H1 (cell line): ENCODE measurements at regions not wholly inside any gene's neighbourhood (a gene's known extent, or its start where the extent isn't known, plus 50 kb on each side); places are given as distances from the start of the nearest gene placed in this dataset.

ENCODE experiments used
- CTCF ChIA-PET: fragments of 300-600 bp; sonication (Branson Sonifier 250); formaldehyde crosslinking; loops from one replicate; lab custom pipeline; 2021; ENCODE audit not compliant: partially characterized antibody; lab: Charles Lee
- POLR2A ChIA-PET: fragments of 300-600 bp; sonication (Branson Sonifier 250); formaldehyde crosslinking; loops from one replicate; lab custom pipeline; 2021; ENCODE audit warnings: inconsistent platforms; ENCODE audit not compliant: partially characterized antibody; lab: Charles Lee
- DNase-seq, 2 experiments: peaks; one replicate each; pipeline versions ENCODE4 v3.0.0 to v3.0.0-alpha.2; 2010 to 2022; ENCODE audit warnings: low spot score in 2 of 2, low read depth in 1 of 2, mixed read lengths in 1 of 2
- FAIRE-seq: peaks from 2 replicates; lab custom pipeline; 2011; peaks lifted over from hg19 to GRCh38; lab: Jason Lieb, UNC
- H2AFZ ChIP-seq: 2 replicates; pipeline ENCODE4 v1.8.1; 2012; ENCODE audit warnings: low read length, inconsistent platforms
- H2AK5ac ChIP-seq: 2 replicates; pipeline ENCODE4 v1.6.1; 2013; ENCODE audit warnings: low read depth, low read length
- H2BK120ac ChIP-seq: replicated peaks from 2 replicates; pipeline ENCODE3; 2013; ENCODE audit warnings: low read depth, low read length, inconsistent platforms
- H2BK12ac ChIP-seq: 2 replicates; pipeline ENCODE4 v1.6.1; 2013; ENCODE audit warnings: low read depth, low read length
- H2BK15ac ChIP-seq: 2 replicates; pipeline ENCODE4 v1.6.1; 2013; ENCODE audit warnings: low read length
- H2BK20ac ChIP-seq: 2 replicates; pipeline ENCODE4 v1.6.1; 2013; ENCODE audit warnings: low read length
- H2BK5ac ChIP-seq: 2 replicates; pipeline ENCODE4 v1.6.1; 2013; ENCODE audit warnings: low read depth, low read length
- H3K14ac ChIP-seq: 2 replicates; pipeline ENCODE4 v1.6.1; 2013; ENCODE audit warnings: inconsistent platforms; ENCODE audit not compliant: insufficient read length
- H3K18ac ChIP-seq: 2 replicates; pipeline ENCODE4 v1.6.1; 2013; ENCODE audit warnings: low read length; ENCODE audit errors: extremely low read depth
- H3K23ac ChIP-seq: 2 replicates; pipeline ENCODE4 v1.6.1; 2013; ENCODE audit warnings: inconsistent platforms; ENCODE audit not compliant: insufficient read length
- H3K23me2 ChIP-seq: 2 replicates; pipeline ENCODE4 v1.6.1; 2013; ENCODE audit warnings: low read depth, low read length
- H3K27ac ChIP-seq: 2 replicates; pipeline ENCODE4 v1.6.1; 2011; ENCODE audit warnings: low read depth, low read length, inconsistent platforms
- H3K27me3 ChIP-seq, 4 experiments: replicated peaks in 1 of 4; 1 replicate in 1 of 4; 2 replicates in 3 of 4; pipeline versions ENCODE4 v1.6.1 to v1.8.1; 2011 to 2013; ENCODE audit warnings: low read length in 3 of 4, mild to moderate bottlenecking in 3 of 4, inconsistent platforms in 2 of 4, mixed read lengths in 2 of 4, moderate library complexity in 1 of 4; ENCODE audit not compliant: control insufficient read depth in 3 of 4, insufficient read depth in 3 of 4; ENCODE audit errors: extremely low read depth in 1 of 4
- H3K36me3 ChIP-seq, 4 experiments: 2 replicates each; pipeline versions ENCODE4 v1.6.1 to v1.8.1; 2011 to 2013; ENCODE audit warnings: mild to moderate bottlenecking in 4 of 4, low read length in 3 of 4, moderate library complexity in 2 of 4, control low read depth in 1 of 4, inconsistent platforms in 1 of 4; ENCODE audit not compliant: insufficient read depth in 4 of 4, control insufficient read depth in 2 of 4
- H3K4ac ChIP-seq: replicated peaks from 2 replicates; pipeline ENCODE3; 2013; ENCODE audit warnings: low read length, low read depth, mixed read lengths, inconsistent platforms; ENCODE audit not compliant: insufficient read length
- H3K4me1 ChIP-seq, 4 experiments: replicated peaks in 1 of 4; 1 replicate in 1 of 4; 2 replicates in 3 of 4; pipeline versions ENCODE4 v1.6.1 to v1.8.1; 2011 to 2013; ENCODE audit warnings: low read length in 3 of 4, inconsistent platforms in 2 of 4, mixed read lengths in 1 of 4; ENCODE audit not compliant: insufficient read depth in 4 of 4, control insufficient read depth in 3 of 4
- H3K4me2 ChIP-seq, 2 experiments: 2 replicates each; pipeline versions ENCODE4 v1.6.1 to v1.8.1; 2011 to 2013; ENCODE audit warnings: low read depth in 2 of 2, low read length in 2 of 2, control low read depth in 1 of 2, inconsistent platforms in 1 of 2, mild to moderate bottlenecking in 1 of 2; ENCODE audit not compliant: insufficient read depth in 1 of 2
- H3K4me3 ChIP-seq, 4 experiments: fragments of 200-600, 300-600 bp in 1 of 4; sonication (generic), shearing (Covaris generic), sonication (Bioruptor Twin) in 1 of 4; 2 replicates each; pipeline versions ENCODE4 v1.5.1 to v1.8.1; 2011 to 2016; ENCODE audit warnings: low read length in 4 of 4, low read depth in 3 of 4, control low read depth in 2 of 4, inconsistent platforms in 2 of 4, mild to moderate bottlenecking in 2 of 4, mixed read lengths in 1 of 4, moderate library complexity in 1 of 4; ENCODE audit not compliant: insufficient read depth in 2 of 4; ENCODE audit errors: extremely low read depth in 1 of 4
- H3K56ac ChIP-seq: replicated peaks from 2 replicates; pipeline ENCODE3; 2013; ENCODE audit warnings: low read depth, mild to moderate bottlenecking, mixed read lengths, low read length, inconsistent platforms; ENCODE audit not compliant: insufficient read length
- H3K79me1 ChIP-seq: 2 replicates; pipeline ENCODE4 v1.6.1; 2013; ENCODE audit warnings: low read depth, low read length, control low read depth
- H3K79me2 ChIP-seq, 2 experiments: 2 replicates each; pipeline versions ENCODE4 v1.6.1 to v1.8.1; 2012 to 2013; ENCODE audit warnings: low read length in 2 of 2, mild to moderate bottlenecking in 2 of 2, inconsistent platforms in 1 of 2; ENCODE audit not compliant: insufficient read depth in 2 of 2, control insufficient read depth in 1 of 2
- H3K9ac ChIP-seq, 4 experiments: replicated peaks in 1 of 4; 1 replicate in 1 of 4; 2 replicates in 3 of 4; pipeline versions ENCODE4 v1.6.1 to v1.8.1; 2011 to 2013; ENCODE audit warnings: low read depth in 3 of 4, low read length in 3 of 4, control low read depth in 2 of 4, mild to moderate bottlenecking in 2 of 4, moderate library complexity in 2 of 4, inconsistent platforms in 1 of 4; ENCODE audit errors: extremely low read depth in 1 of 4
- H3K9me3 ChIP-seq, 2 experiments: 2 replicates each; pipeline versions ENCODE4 v1.6.1 to v1.8.1; 2012 to 2013; ENCODE audit warnings: mild to moderate bottlenecking in 2 of 2, moderate library complexity in 2 of 2, control low read depth in 1 of 2, inconsistent platforms in 1 of 2, low read depth in 1 of 2, low read length in 1 of 2, mixed read lengths in 1 of 2; ENCODE audit not compliant: insufficient read depth in 2 of 2
- H4K20me1 ChIP-seq, 2 experiments: replicated peaks in 1 of 2; 2 replicates each; pipeline versions ENCODE3 to v1.8.1; 2011 to 2013; ENCODE audit warnings: inconsistent platforms in 2 of 2, low read length in 2 of 2, mild to moderate bottlenecking in 1 of 2; ENCODE audit not compliant: insufficient read depth in 2 of 2, control insufficient read depth in 1 of 2
- H4K5ac ChIP-seq: 2 replicates; pipeline ENCODE4 v1.6.1; 2013; ENCODE audit warnings: low read length, low read depth, mixed read lengths, inconsistent platforms; ENCODE audit not compliant: insufficient read length
- H4K8ac ChIP-seq: 2 replicates; pipeline ENCODE4 v1.8.0; 2013; ENCODE audit warnings: mild to moderate bottlenecking, moderate library complexity, low read length, inconsistent platforms; ENCODE audit not compliant: insufficient read depth; ENCODE audit errors: extremely low read depth
- H4K91ac ChIP-seq: replicated peaks from 2 replicates; pipeline ENCODE3; 2013; ENCODE audit warnings: low read length, mixed read lengths, inconsistent platforms; ENCODE audit not compliant: insufficient read length
- JUND ChIP-seq: IDR thresholded peaks from 2 replicates; pipeline ENCODE4 v1.6.1; 2011; ENCODE audit warnings: mild to moderate bottlenecking, improper control_type of control experiment, low read length
- KDM1A ChIP-seq: fragments of 200-600, 300-600 bp; sonication (generic); IDR thresholded peaks from 2 replicates; pipeline ENCODE4 v1.7.1; 2016; ENCODE audit warnings: mild to moderate bottlenecking, low read length, borderline replicate concordance
- NRF1 ChIP-seq: IDR thresholded peaks from 2 replicates; pipeline ENCODE4 v1.6.1; 2011; ENCODE audit warnings: mild to moderate bottlenecking, low read depth, low read length, improper control_type of control experiment
- ZNF274 ChIP-seq: IDR thresholded peaks from 2 replicates; pipeline ENCODE4 v1.7.0; 2012; ENCODE audit warnings: low read length, borderline replicate concordance; ENCODE audit errors: extremely low read depth

GRCh38 chr4:125679989-125680388, 365.2 kb downstream of the FAT4 start:
- Histone ChIP-seq H3K23ac (no peak overlapping the region), H3K14ac (no peak overlapping the region), H3K18ac (no peak overlapping the region), H3K9ac (no peak overlapping the region), H3K79me1 (no peaks in the 10 kb centered on the region), H2BK15ac (no peak overlapping the region), H4K20me1 (no peaks in the 10 kb centered on the region), H2BK20ac (no peak overlapping the region), H3K4me2 (no peak overlapping the region), H2AK5ac (no peak overlapping the region), H3K4ac (no peak overlapping the region), H4K8ac (no peak overlapping the region), H3K4me3 (no peak overlapping the region), H3K23me2 (no peaks in the 10 kb centered on the region), H2BK12ac (no peak overlapping the region), H3K9me3 (no peaks in the 10 kb centered on the region; a peak in 1 of 4 replicates), H3K4me1 (no peaks in the 10 kb centered on the region; a peak in 4 of 7 replicates), H3K27me3 (no peaks in the 10 kb centered on the region), H2BK5ac (no peak overlapping the region), H2AFZ (no peak overlapping the region), H2BK120ac (no peak overlapping the region), H3K27ac (no peak overlapping the region)
- FAIRE-seq (no peak), DNase-seq (no peak)
- CTCF ChIA-PET, result interaction anchor here (0.6 kb wide), 1 partner anchor 1713 kb away, joined by 3 read pairs; no protein-coding TSS in a partner anchor
- no peak for TF ChIP-seq ZNF274
- no peak for TF ChIP-seq KDM1A
- no peak for TF ChIP-seq JUND
- no peak for TF ChIP-seq NRF1
- TF ChIP-seq, all 59 proteins: peak for 0
- Histone ChIP-seq H3K36me3 (no peaks in the 10 kb centered on the region), H3K79me2 (no peaks in the 10 kb centered on the region), H4K5ac (no peak overlapping the region), H3K56ac (no peak overlapping the region), H4K91ac (no peak overlapping the region)
- POLR2A ChIA-PET, result no interaction called here
